H9 (cell line): ENCODE measurements at regions not wholly inside any gene's neighbourhood (a gene's known extent, or its start where the extent isn't known, plus 50 kb on each side); places are given as distances from the start of the nearest gene placed in this dataset.

ENCODE experiments used
- DNase-seq: peaks from one replicate; pipeline ENCODE4 v3.0.0-alpha.2; 2017
- H2AFZ ChIP-seq: one replicate; pipeline ENCODE4 v1.6.1; 2013; ENCODE audit warnings: mild to moderate bottlenecking, low read length, control low read depth, moderate library complexity
- H2AK5ac ChIP-seq: 2 replicates; pipeline ENCODE4 v1.6.1; 2013; ENCODE audit warnings: low read length, control low read depth, mixed read lengths; ENCODE audit not compliant: insufficient read length
- H2BK120ac ChIP-seq: one replicate; pipeline ENCODE4 v1.6.1; 2013; ENCODE audit warnings: low read depth, mild to moderate bottlenecking, low read length, control low read depth, inconsistent platforms; ENCODE audit not compliant: poor library complexity, severe bottlenecking
- H2BK12ac ChIP-seq: 2 replicates; pipeline ENCODE4 v1.6.1; 2013; ENCODE audit warnings: low read length, control low read depth, mixed read lengths, low read depth; ENCODE audit not compliant: insufficient read length
- H2BK15ac ChIP-seq: 2 replicates; pipeline ENCODE4 v1.6.1; 2013; ENCODE audit warnings: low read depth, low read length, control low read depth
- H2BK20ac ChIP-seq: one replicate; pipeline ENCODE4 v1.6.1; 2013; ENCODE audit warnings: low read depth, mild to moderate bottlenecking, low read length, control low read depth, inconsistent platforms; ENCODE audit not compliant: poor library complexity, severe bottlenecking
- H2BK5ac ChIP-seq: 2 replicates; pipeline ENCODE4 v1.6.1; 2013; ENCODE audit warnings: low read length, control low read depth, mixed read lengths; ENCODE audit not compliant: insufficient read length
- H3K14ac ChIP-seq: 2 replicates; pipeline ENCODE4 v1.6.1; 2013; ENCODE audit warnings: low read length, control low read depth; ENCODE audit not compliant: insufficient read depth
- H3K18ac ChIP-seq: 2 replicates; pipeline ENCODE4 v1.6.1; 2013; ENCODE audit warnings: low read depth, mild to moderate bottlenecking, mixed read lengths, low read length, control low read depth; ENCODE audit not compliant: insufficient read length
- H3K23ac ChIP-seq: 2 replicates; pipeline ENCODE4 v1.6.1; 2013; ENCODE audit warnings: low read length, control low read depth, mixed read lengths, low read depth; ENCODE audit not compliant: insufficient read length
- H3K23me2 ChIP-seq: 2 replicates; pipeline ENCODE4 v1.6.1; 2013; ENCODE audit warnings: low read depth, mild to moderate bottlenecking, mixed read lengths, low read length, control low read depth; ENCODE audit not compliant: insufficient read length, poor library complexity, severe bottlenecking
- H3K27ac ChIP-seq: 2 replicates; pipeline ENCODE4 v1.5.1; 2013; ENCODE audit warnings: low read length, control low read depth, mixed read lengths, low read depth; ENCODE audit not compliant: insufficient read length
- H3K27me3 ChIP-seq: 2 replicates; pipeline ENCODE4 v1.6.1; 2013; ENCODE audit warnings: low read length, control low read depth, inconsistent platforms; ENCODE audit not compliant: insufficient read depth
- H3K4ac ChIP-seq: 2 replicates; pipeline ENCODE4 v1.6.1; 2013; ENCODE audit warnings: low read depth, mild to moderate bottlenecking, control low read depth, inconsistent platforms, low read length, moderate library complexity
- H3K4me1 ChIP-seq: 2 replicates; pipeline ENCODE4 v1.6.1; 2013; ENCODE audit warnings: low read length, control low read depth, inconsistent platforms; ENCODE audit not compliant: insufficient read depth
- H3K4me2 ChIP-seq: 2 replicates; pipeline ENCODE4 v1.6.1; 2013; ENCODE audit warnings: low read length, control low read depth, mixed read lengths; ENCODE audit not compliant: insufficient read length, insufficient read depth
- H3K56ac ChIP-seq: 2 replicates; pipeline ENCODE4 v1.6.1; 2013; ENCODE audit warnings: low read depth, mild to moderate bottlenecking, mixed read lengths, low read length, control low read depth; ENCODE audit not compliant: insufficient read length
- H3K79me1 ChIP-seq: 2 replicates; pipeline ENCODE4 v1.6.1; 2013; ENCODE audit warnings: low read depth, mild to moderate bottlenecking, moderate library complexity, low read length, control low read depth, inconsistent platforms; ENCODE audit not compliant: insufficient read depth, poor library complexity, severe bottlenecking
- H3K79me2 ChIP-seq: 2 replicates; pipeline ENCODE4 v1.6.1; 2013; ENCODE audit warnings: low read length, control low read depth, inconsistent platforms; ENCODE audit not compliant: insufficient read depth
- H3K9ac ChIP-seq: 2 replicates; pipeline ENCODE4 v1.6.1; 2013; ENCODE audit warnings: low read length, control low read depth, mixed read lengths; ENCODE audit not compliant: insufficient read length; ENCODE audit errors: extremely low read depth
- H3K9me3 ChIP-seq: one replicate; pipeline ENCODE4 v1.6.1; 2013; ENCODE audit warnings: low read depth, low read length, inconsistent platforms; ENCODE audit not compliant: control insufficient read depth
- H3T11ph ChIP-seq: one replicate; pipeline ENCODE4 v1.6.1; 2013; ENCODE audit warnings: mild to moderate bottlenecking, low read length, control low read depth, inconsistent platforms
- H4K20me1 ChIP-seq: one replicate; pipeline ENCODE4 v1.6.1; 2013; ENCODE audit not compliant: control insufficient read depth, insufficient read length, insufficient read depth
- H4K5ac ChIP-seq: 2 replicates; pipeline ENCODE4 v1.6.1; 2013; ENCODE audit warnings: low read depth, mild to moderate bottlenecking, mixed read lengths, low read length, control low read depth; ENCODE audit not compliant: insufficient read length
- H4K8ac ChIP-seq: replicated peaks from 2 replicates; pipeline ENCODE4 v1.6.1; 2013; ENCODE audit warnings: low read length, control low read depth, mixed read lengths, low read depth; ENCODE audit not compliant: insufficient read length
- H4K91ac ChIP-seq: 2 replicates; pipeline ENCODE4 v1.6.1; 2013; ENCODE audit warnings: low read depth, mild to moderate bottlenecking, moderate library complexity, mixed read lengths, low read length, control low read depth; ENCODE audit not compliant: insufficient read length
- H3K27ac Mint-ChIP-seq, 3 experiments: 2 replicates in 2 of 3; 3 replicates in 1 of 3; pipeline ENCODE4 v1.8.0; 2020 to 2021; ENCODE audit warnings: mixed read lengths in 3 of 3, mild to moderate bottlenecking in 1 of 3, moderate library complexity in 1 of 3
- H3K27me3 Mint-ChIP-seq: 2 replicates; pipeline ENCODE4 v1.8.0; 2021; ENCODE audit warnings: low read depth, mild to moderate bottlenecking, moderate library complexity, mixed read lengths
- H3K36me3 Mint-ChIP-seq, 3 experiments: 2 replicates in 2 of 3; 3 replicates in 1 of 3; pipeline ENCODE4 v1.8.0; 2020 to 2021; ENCODE audit warnings: low read depth in 3 of 3, mixed read lengths in 3 of 3; ENCODE audit not compliant: insufficient read depth in 1 of 3
- H3K4me1 Mint-ChIP-seq, 2 experiments: 2 replicates each; pipeline ENCODE4 v1.8.0; 2020; ENCODE audit warnings: mixed read lengths in 2 of 2
- H3K4me3 Mint-ChIP-seq, 2 experiments: 2 replicates in 1 of 2; 3 replicates in 1 of 2; pipeline ENCODE4 v1.8.0; 2020 to 2021; ENCODE audit warnings: mild to moderate bottlenecking in 2 of 2, mixed read lengths in 2 of 2, moderate library complexity in 1 of 2
- H3K9me3 Mint-ChIP-seq, 2 experiments: 2 replicates in 1 of 2; 3 replicates in 1 of 2; pipeline ENCODE4 v1.8.0; 2020; ENCODE audit warnings: mild to moderate bottlenecking in 2 of 2, mixed read lengths in 2 of 2, moderate library complexity in 1 of 2
- WGBS: extraction: QIAGEN DNeasy Blood & Tissue Kit; methylation state at CpG from one replicate; pipeline ENCODE4 v1.1.7; 2013; ENCODE audit warnings: missing lambda C conversion rate, low lambda C conversion rate, mixed read lengths; ENCODE audit not compliant: insufficient read length; ENCODE audit errors: extremely low coverage; 5-methylcytosine and 5-hydroxymethylcytosine counted together
- TF ChIP-seq, protein P1 (sequence below): fragments of 200-600 bp; sonication (generic); conservative IDR thresholded peaks from 3 replicates; pipeline ENCODE4 v1.8.0; 2021; ENCODE audit warnings: antibody characterized with exemption, mild to moderate bottlenecking

DNA sequence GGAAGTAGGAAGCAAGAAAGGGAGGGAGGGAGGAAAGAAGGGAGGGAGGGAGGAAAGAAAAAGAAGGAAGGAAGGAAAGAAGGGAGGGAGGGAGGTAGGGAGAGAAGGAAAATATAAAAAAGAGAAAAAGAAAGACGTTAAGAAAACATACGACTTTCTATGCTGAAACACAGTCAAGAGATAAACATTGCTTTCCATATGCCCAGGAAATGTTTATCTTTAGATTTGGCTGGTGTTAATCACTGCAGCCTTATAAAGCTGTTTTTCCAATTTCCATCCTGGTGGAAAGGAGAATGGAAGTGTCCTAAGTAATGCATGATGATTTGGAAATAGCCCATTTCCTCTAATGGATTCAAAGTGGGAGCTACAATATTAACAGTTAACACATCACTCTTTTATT is 524.3 kb downstream of the MTRR start:
- no peaks in the 10 kb centered on the region; the same call in 1 of the 2 replicates for H3K27me3 Mint-ChIP-seq
- 100% methylated on average over 1 of the region's 2 CpGs for WGBS
- Histone ChIP-seq H3K23ac (no peak overlapping the region), H3K27me3 (no peaks in the 10 kb centered on the region; the same call in 1 of the 2 replicates), H3K9me3 (no peaks in the 10 kb centered on the region), H2BK12ac (no peak overlapping the region), H2BK20ac (no peak overlapping the region), H3K9ac (no peak overlapping the region), H3K4ac (no peak overlapping the region), H3T11ph (no peak overlapping the region), H3K4me1 (no peaks in the 10 kb centered on the region), H3K79me1 (no peaks in the 10 kb centered on the region), H3K56ac (no peak overlapping the region), H3K4me2 (no peak overlapping the region), H3K23me2 (no peaks in the 10 kb centered on the region), H2AFZ (no peak overlapping the region), H2BK5ac (no peak overlapping the region), H2AK5ac (no peak overlapping the region), H4K91ac (no peak overlapping the region), H2BK120ac (no peak overlapping the region), H3K79me2 (no peaks in the 10 kb centered on the region), H4K5ac (no peak overlapping the region), H4K20me1 (no peaks in the 10 kb centered on the region), H3K27ac (no peak overlapping the region), H2BK15ac (no peak overlapping the region), H3K14ac (no peak overlapping the region), H3K18ac (no peak overlapping the region), H4K8ac (no peak overlapping the region)
- TF ChIP-seq, protein P1, sequence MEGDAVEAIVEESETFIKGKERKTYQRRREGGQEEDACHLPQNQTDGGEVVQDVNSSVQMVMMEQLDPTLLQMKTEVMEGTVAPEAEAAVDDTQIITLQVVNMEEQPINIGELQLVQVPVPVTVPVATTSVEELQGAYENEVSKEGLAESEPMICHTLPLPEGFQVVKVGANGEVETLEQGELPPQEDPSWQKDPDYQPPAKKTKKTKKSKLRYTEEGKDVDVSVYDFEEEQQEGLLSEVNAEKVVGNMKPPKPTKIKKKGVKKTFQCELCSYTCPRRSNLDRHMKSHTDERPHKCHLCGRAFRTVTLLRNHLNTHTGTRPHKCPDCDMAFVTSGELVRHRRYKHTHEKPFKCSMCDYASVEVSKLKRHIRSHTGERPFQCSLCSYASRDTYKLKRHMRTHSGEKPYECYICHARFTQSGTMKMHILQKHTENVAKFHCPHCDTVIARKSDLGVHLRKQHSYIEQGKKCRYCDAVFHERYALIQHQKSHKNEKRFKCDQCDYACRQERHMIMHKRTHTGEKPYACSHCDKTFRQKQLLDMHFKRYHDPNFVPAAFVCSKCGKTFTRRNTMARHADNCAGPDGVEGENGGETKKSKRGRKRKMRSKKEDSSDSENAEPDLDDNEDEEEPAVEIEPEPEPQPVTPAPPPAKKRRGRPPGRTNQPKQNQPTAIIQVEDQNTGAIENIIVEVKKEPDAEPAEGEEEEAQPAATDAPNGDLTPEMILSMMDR = no peak
- no peak overlapping the region for H3K4me3 Mint-ChIP-seq
- no peaks in the 10 kb centered on the region for H3K4me1 Mint-ChIP-seq
- no peak overlapping the region for H3K27ac Mint-ChIP-seq
- DNase-seq = no peak
- H3K9me3 Mint-ChIP-seq = no peaks in the 10 kb centered on the region
- H3K36me3 Mint-ChIP-seq = no peaks in the 10 kb centered on the region
